B cell (primary cell): ENCODE measurements at regions not wholly inside any gene's neighbourhood (a gene's known extent, or its start where the extent isn't known, plus 50 kb on each side); places are given as distances from the start of the nearest gene placed in this dataset.

Source experiments
- ATAC-seq: fragments of 200-7000 bp; cut with Tn5 transposase; one replicate; pipeline ENCODE4 v1.10.0; 2021; ENCODE audit warnings: low read depth, mild to moderate bottlenecking, moderate number of reproducible peaks, moderate library complexity
- CTCF ChIA-PET: fragments of 350-600 bp; sonication (Branson Sonifier 250); formaldehyde crosslinking; loops from one replicate; lab custom pipeline; 2021; ENCODE audit warnings: antibody characterized with exemption, inconsistent platforms; lab: Charles Lee
- POLR2A ChIA-PET: fragments of 350-600 bp; sonication (Branson Sonifier 250); formaldehyde crosslinking; loops from one replicate; lab custom pipeline; 2021; ENCODE audit warnings: antibody characterized with exemption; lab: Charles Lee
- DNase-seq: peaks from one replicate; pipeline ENCODE4 v3.0.0; 2013
- H2AFZ ChIP-seq: 2 replicates; pipeline ENCODE4 v1.6.1; 2012; ENCODE audit warnings: mild to moderate bottlenecking, low read depth, low read length; ENCODE audit not compliant: insufficient read depth, poor library complexity, severe bottlenecking
- H3K27ac ChIP-seq, 2 donors: 1 replicate in 1 of 2; 2 replicates in 1 of 2; pipeline ENCODE4 v1.5.1; 2012 to 2013; ENCODE audit warnings: low read length in 2 of 2, mild to moderate bottlenecking in 2 of 2, moderate library complexity in 1 of 2
- H3K27me3 ChIP-seq, 4 experiments: fragments of 200-600 bp in 1 of 4; sonication (generic) in 1 of 4; replicated peaks in 1 of 4; 1 replicate in 2 of 4; 2 replicates in 2 of 4; pipeline versions ENCODE4 v1.6.1 to v1.7.0; 2013 to 2016; ENCODE audit warnings: low read length in 3 of 4, mild to moderate bottlenecking in 2 of 4, mixed read lengths in 1 of 4, moderate library complexity in 1 of 4; ENCODE audit not compliant: insufficient read depth in 4 of 4, control insufficient read depth in 3 of 4; ENCODE audit errors: control extremely low read depth in 1 of 4
- H3K36me3 ChIP-seq, 2 experiments: replicated peaks in 1 of 2; 1 replicate in 1 of 2; 2 replicates in 1 of 2; pipeline versions ENCODE4 v1.6.1 to v1.7.1; 2013; ENCODE audit warnings: low read length in 1 of 2; ENCODE audit not compliant: insufficient read depth in 2 of 2, control insufficient read depth in 1 of 2; ENCODE audit errors: control extremely low read depth in 1 of 2, extremely low read depth in 1 of 2
- H3K4me1 ChIP-seq, 2 donors: fragments of 200-600 bp in 1 of 2; sonication (generic) in 1 of 2; 1 replicate in 1 of 2; 2 replicates in 1 of 2; pipeline versions ENCODE4 v1.5.1 to v1.6.1; 2013 to 2017; ENCODE audit warnings: low read length in 2 of 2; ENCODE audit not compliant: control insufficient read depth in 2 of 2, insufficient read depth in 2 of 2
- H3K4me2 ChIP-seq: replicated peaks from 2 replicates; pipeline ENCODE3; 2012; ENCODE audit warnings: mild to moderate bottlenecking, low read depth, low read length; ENCODE audit not compliant: poor library complexity, severe bottlenecking
- H3K4me3 ChIP-seq, 5 experiments: fragments of 200-600 bp in 1 of 5; sonication (generic) in 1 of 5; 1 replicate in 3 of 5; 2 replicates in 2 of 5; pipeline versions ENCODE4 v1.5.1 to v1.7.0; 2011 to 2016; ENCODE audit warnings: low read length in 4 of 5, mild to moderate bottlenecking in 4 of 5, low read depth in 2 of 5, control low read depth in 1 of 5, moderate library complexity in 1 of 5; ENCODE audit not compliant: insufficient read depth in 1 of 5; ENCODE audit errors: control extremely low read depth in 1 of 5, extremely low read depth in 1 of 5
- H3K79me2 ChIP-seq: fragments of 200-600 bp; sonication (generic); one replicate; pipeline ENCODE4 v1.6.0; 2016; ENCODE audit warnings: low read length; ENCODE audit not compliant: control insufficient read depth, insufficient read depth
- H3K9ac ChIP-seq: fragments of 200-600 bp; sonication (generic); 2 replicates; pipeline ENCODE4 v1.6.1; 2017; ENCODE audit warnings: mild to moderate bottlenecking, low read length, moderate library complexity
- H3K9me3 ChIP-seq, 3 donors: one replicate each; pipeline versions ENCODE4 v1.6.1 to v1.7.1; 2013; ENCODE audit warnings: low read length in 2 of 3; ENCODE audit not compliant: control insufficient read depth in 2 of 3, insufficient read depth in 1 of 3; ENCODE audit errors: control extremely low read depth in 1 of 3
- H4K20me1 ChIP-seq: 2 replicates; pipeline ENCODE4 v1.6.0; 2012; ENCODE audit warnings: mild to moderate bottlenecking, low read length; ENCODE audit not compliant: insufficient read depth, control insufficient read depth, poor library complexity, severe bottlenecking
- H3K27ac Mint-ChIP-seq: one replicate; pipeline ENCODE4 v1.8.0; 2021; ENCODE audit warnings: mixed read lengths
- H3K27me3 Mint-ChIP-seq: one replicate; pipeline ENCODE4 v1.8.0; 2021; ENCODE audit warnings: mixed read lengths
- H3K4me1 Mint-ChIP-seq: one replicate; pipeline ENCODE4 v1.8.0; 2021; ENCODE audit warnings: mixed read lengths
- H3K4me3 Mint-ChIP-seq: one replicate; pipeline ENCODE4 v1.8.0; 2021; ENCODE audit warnings: mixed read lengths
- H3K9me3 Mint-ChIP-seq: one replicate; pipeline ENCODE4 v1.8.0; 2022; ENCODE audit warnings: mixed read lengths; ENCODE audit not compliant: insufficient read depth
- CTCF ChIP-seq: fragments of 200-600 bp; IDR thresholded peaks from one replicate; pipeline ENCODE4 v1.8.0; 2022; ENCODE audit warnings: antibody characterized with exemption, mild to moderate bottlenecking
- EZH2 ChIP-seq: IDR thresholded peaks from 2 replicates; pipeline ENCODE4 v1.6.1; 2012; ENCODE audit warnings: borderline replicate concordance, low read depth, mild to moderate bottlenecking, moderate library complexity, low read length; ENCODE audit not compliant: insufficient read depth, poor library complexity, severe bottlenecking
- WGBS: methylation state at CpG from one replicate; pipeline ENCODE4 v1.1.5; 2013; ENCODE audit warnings: missing lambda C conversion rate; ENCODE audit not compliant: insufficient coverage; 5-methylcytosine and 5-hydroxymethylcytosine counted together
- intact Hi-C: fragments of 100-400 bp; cut with micrococcal nuclease; formaldehyde crosslinking; loops from one replicate; pipeline ENCODE4 v1.10.0; 2022

- H3K27me3 ChIP-seq = no peaks in the 10 kb centered on the region
- H3K27me3 Mint-ChIP-seq = no peaks in the 10 kb centered on the region
- no peak for ATAC-seq
These were observed 684.3 kb upstream of the SGO1 start for GRCh38 chr3:20870106-20870899.

More at GRCh38 chr3:20870106-20870899, 684.3 kb upstream of the SGO1 start:
- Histone ChIP-seq H3K4me3 (no peak overlapping the region), H3K79me2 (no peaks in the 10 kb centered on the region), H2AFZ (no peak overlapping the region), H3K27ac (no peak overlapping the region), H3K36me3 (no peaks in the 10 kb centered on the region), H3K9me3 (peaks cover 0 to 5% (median 0%) of the 10 kb centered on the region in 3 donors), H3K4me2 (no peak overlapping the region), H4K20me1 (no peaks in the 10 kb centered on the region), H3K4me1 (no peaks in the 10 kb centered on the region), H3K9ac (no peak overlapping the region)
- DNase-seq = no peak
- Mint-ChIP-seq H3K4me3 (no peak overlapping the region), H3K4me1 (no peaks in the 10 kb centered on the region), H3K9me3 (peaks cover 3% of the 10 kb centered on the region), H3K27ac (no peak overlapping the region)
- CTCF ChIA-PET = no interaction called here
- POLR2A ChIA-PET = no interaction called here
- no CpG with 5 or more reads among the region's 4 CpGs for WGBS
- TF ChIP-seq EZH2 = no peak
- TF ChIP-seq CTCF = no peak
- intact Hi-C loops = no loop called here
